ENCODE measurements at regions not wholly inside any gene's neighbourhood (a gene's known extent, or its start where the extent isn't known, plus 50 kb on each side); places are given as distances from the start of the nearest gene placed in this dataset.

DNA sequence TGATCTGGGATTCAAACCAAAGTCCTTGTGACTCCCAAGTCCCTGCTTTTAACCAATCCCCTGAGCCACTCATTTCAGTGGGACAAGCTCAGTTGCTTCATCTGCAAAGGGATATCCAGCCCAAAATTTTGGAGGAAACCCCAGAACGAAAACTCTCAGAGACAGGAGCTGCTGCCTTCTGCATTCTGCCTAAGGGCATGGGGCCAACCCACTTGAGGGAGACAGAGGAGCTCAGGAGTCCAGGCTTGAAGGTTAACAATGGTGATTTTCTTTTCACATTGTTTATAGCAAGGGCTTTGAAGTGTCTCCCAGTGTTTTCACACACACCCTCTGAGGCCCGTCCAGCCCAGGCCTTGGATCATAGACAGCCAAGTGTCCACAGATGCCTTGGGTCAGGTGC, 148.1 kb upstream of the CTTNBP2NL start:
- TF ChIP-seq, protein P1, sequence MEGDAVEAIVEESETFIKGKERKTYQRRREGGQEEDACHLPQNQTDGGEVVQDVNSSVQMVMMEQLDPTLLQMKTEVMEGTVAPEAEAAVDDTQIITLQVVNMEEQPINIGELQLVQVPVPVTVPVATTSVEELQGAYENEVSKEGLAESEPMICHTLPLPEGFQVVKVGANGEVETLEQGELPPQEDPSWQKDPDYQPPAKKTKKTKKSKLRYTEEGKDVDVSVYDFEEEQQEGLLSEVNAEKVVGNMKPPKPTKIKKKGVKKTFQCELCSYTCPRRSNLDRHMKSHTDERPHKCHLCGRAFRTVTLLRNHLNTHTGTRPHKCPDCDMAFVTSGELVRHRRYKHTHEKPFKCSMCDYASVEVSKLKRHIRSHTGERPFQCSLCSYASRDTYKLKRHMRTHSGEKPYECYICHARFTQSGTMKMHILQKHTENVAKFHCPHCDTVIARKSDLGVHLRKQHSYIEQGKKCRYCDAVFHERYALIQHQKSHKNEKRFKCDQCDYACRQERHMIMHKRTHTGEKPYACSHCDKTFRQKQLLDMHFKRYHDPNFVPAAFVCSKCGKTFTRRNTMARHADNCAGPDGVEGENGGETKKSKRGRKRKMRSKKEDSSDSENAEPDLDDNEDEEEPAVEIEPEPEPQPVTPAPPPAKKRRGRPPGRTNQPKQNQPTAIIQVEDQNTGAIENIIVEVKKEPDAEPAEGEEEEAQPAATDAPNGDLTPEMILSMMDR (conservative IDR thresholded peaks at IDR 0.05 in 1 of 2, IDR thresholded peaks at IDR 0.05 in 1 of 2; ENCODE audit: low read depth in 1 of 2, low read length in 2 of 2) = no peak
- no peak for TF ChIP-seq EZH2 (IDR thresholded peaks at IDR 0.05; ENCODE audit: low read length, missing control alignments)
- no peak for DNase-seq (ENCODE audit: low read depth in 2 of 2)
- Histone ChIP-seq H3K4me3 (replicated peaks in 1 of 4; ENCODE audit: control extremely low read depth in 1 of 4, insufficient read depth in 1 of 4, low read depth in 3 of 4, low read length in 4 of 4) (no peak overlapping the region), H3K27me3 (ENCODE audit: control insufficient read depth, insufficient read depth, low read length) (no peaks in the 10 kb centered on the region), H3K9ac (ENCODE audit: insufficient read depth, low read length) (no peak overlapping the region), H2AFZ (ENCODE audit: low read length) (no peak overlapping the region), H3K36me3 (ENCODE audit: control insufficient read depth, insufficient read depth, low read length) (no peaks in the 10 kb centered on the region), H3K4me1 (ENCODE audit: control insufficient read depth, extremely low read depth, insufficient read depth, low read length) (peaks cover 2% of the 10 kb centered on the region), H3K27ac (ENCODE audit: insufficient read depth, low read length) (no peak overlapping the region), H3K9me3 (ENCODE audit: control insufficient read depth, insufficient read depth, low read depth, low read length) (no peaks in the 10 kb centered on the region), H3K4me2 (ENCODE audit: extremely low read depth, insufficient read depth, low read length) (no peak overlapping the region), H3K79me2 (ENCODE audit: control insufficient read depth, insufficient read depth, low read length) (no peaks in the 10 kb centered on the region), H4K20me1 (ENCODE audit: control insufficient read depth, extremely low read depth, insufficient read depth, low read length) (no peaks in the 10 kb centered on the region)

DNA sequence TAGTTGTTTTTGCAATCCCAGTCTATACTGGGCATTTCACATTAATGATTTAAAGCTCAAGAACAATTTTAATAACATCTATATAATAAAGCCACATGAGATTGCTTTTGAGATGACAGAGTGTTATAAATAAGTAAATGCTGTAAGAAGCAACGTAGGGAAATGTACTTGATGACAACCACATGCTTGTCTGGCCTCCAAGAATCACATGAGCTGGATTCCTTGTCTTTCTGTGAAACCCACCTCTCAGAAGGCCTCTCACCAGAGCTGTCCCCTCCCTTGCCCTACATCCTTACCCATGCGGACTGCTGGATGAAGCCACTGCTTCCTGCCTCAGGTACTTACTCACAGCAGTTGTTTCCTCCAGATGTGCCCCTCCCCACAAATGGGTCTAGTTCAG, 145.1 kb upstream of the CTTNBP2NL start:
- TF ChIP-seq EZH2 (IDR thresholded peaks at IDR 0.05; ENCODE audit: low read length, missing control alignments) = no peak
- TF ChIP-seq, protein P1 (conservative IDR thresholded peaks at IDR 0.05 in 1 of 2, IDR thresholded peaks at IDR 0.05 in 1 of 2; ENCODE audit: low read depth in 1 of 2, low read length in 2 of 2) = no peak
- H3K4me3 ChIP-seq (replicated peaks in 1 of 4; ENCODE audit: control extremely low read depth in 1 of 4, insufficient read depth in 1 of 4, low read depth in 3 of 4, low read length in 4 of 4) = no peak overlapping the region
- H3K9ac ChIP-seq (ENCODE audit: insufficient read depth, low read length) = no peak overlapping the region
- no peaks in the 10 kb centered on the region for H3K9me3 ChIP-seq (ENCODE audit: control insufficient read depth, insufficient read depth, low read depth, low read length)
- peaks cover 2% of the 10 kb centered on the region for H3K4me1 ChIP-seq (ENCODE audit: control insufficient read depth, extremely low read depth, insufficient read depth, low read length)
- DNase-seq (ENCODE audit: low read depth in 2 of 2) = no peak
- H2AFZ ChIP-seq (ENCODE audit: low read length) = no peak overlapping the region
- H3K36me3 ChIP-seq (ENCODE audit: control insufficient read depth, insufficient read depth, low read length) = no peaks in the 10 kb centered on the region
- no peaks in the 10 kb centered on the region for H4K20me1 ChIP-seq (ENCODE audit: control insufficient read depth, extremely low read depth, insufficient read depth, low read length)
- H3K27me3 ChIP-seq (ENCODE audit: control insufficient read depth, insufficient read depth, low read length) = no peaks in the 10 kb centered on the region
- no peaks in the 10 kb centered on the region for H3K79me2 ChIP-seq (ENCODE audit: control insufficient read depth, insufficient read depth, low read length)
- H3K4me2 ChIP-seq (ENCODE audit: extremely low read depth, insufficient read depth, low read length) = no peak overlapping the region
- H3K27ac ChIP-seq (ENCODE audit: insufficient read depth, low read length) = no peak overlapping the region

DNA sequence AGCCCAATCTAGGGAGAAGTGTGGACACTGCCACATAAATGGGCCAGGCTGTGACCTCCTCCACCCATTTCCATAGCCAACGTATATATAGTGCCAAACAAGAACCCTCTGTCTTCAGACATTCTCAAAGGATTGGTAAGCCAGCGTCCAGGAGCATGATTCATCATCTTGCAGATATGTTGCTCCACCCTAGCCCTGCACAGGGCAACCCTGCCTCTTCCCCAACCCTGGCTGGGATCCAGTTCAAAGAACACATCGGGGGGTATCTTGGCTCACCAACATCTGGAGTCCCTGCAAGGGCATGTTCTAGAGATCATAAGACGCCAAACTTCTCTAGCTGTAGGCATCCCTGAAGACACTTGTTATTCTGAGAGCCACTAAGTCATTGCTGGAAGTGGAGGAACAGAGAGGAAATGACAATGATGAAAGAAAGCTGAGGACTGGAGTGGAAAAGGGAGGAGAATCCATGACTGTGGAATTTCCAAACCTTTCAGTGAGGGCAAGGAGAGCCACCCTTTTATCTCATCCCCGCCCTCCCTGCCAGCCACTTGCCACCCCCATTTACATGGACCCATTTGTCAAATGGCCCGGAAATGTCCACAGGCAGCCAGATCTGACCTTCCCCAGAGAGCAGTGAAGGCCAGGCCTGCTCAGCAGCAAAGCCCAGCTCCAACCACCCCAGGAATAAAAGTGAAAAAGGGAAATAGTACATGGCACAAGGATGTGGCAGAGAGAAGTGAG, 144.1 kb upstream of the CTTNBP2NL start:
- Histone ChIP-seq H3K9ac (ENCODE audit: insufficient read depth, low read length) (no peak overlapping the region), H3K79me2 (ENCODE audit: control insufficient read depth, insufficient read depth, low read length) (no peaks in the 10 kb centered on the region), H3K36me3 (ENCODE audit: control insufficient read depth, insufficient read depth, low read length) (no peaks in the 10 kb centered on the region), H2AFZ (ENCODE audit: low read length) (no peak overlapping the region), H4K20me1 (ENCODE audit: control insufficient read depth, extremely low read depth, insufficient read depth, low read length) (no peaks in the 10 kb centered on the region), H3K4me1 (ENCODE audit: control insufficient read depth, extremely low read depth, insufficient read depth, low read length) (peaks cover 2% of the 10 kb centered on the region), H3K4me2 (ENCODE audit: extremely low read depth, insufficient read depth, low read length) (no peak overlapping the region), H3K27me3 (ENCODE audit: control insufficient read depth, insufficient read depth, low read length) (no peaks in the 10 kb centered on the region), H3K9me3 (ENCODE audit: control insufficient read depth, insufficient read depth, low read depth, low read length) (no peaks in the 10 kb centered on the region), H3K4me3 (replicated peaks in 1 of 4; ENCODE audit: control extremely low read depth in 1 of 4, insufficient read depth in 1 of 4, low read depth in 3 of 4, low read length in 4 of 4) (no peak overlapping the region), H3K27ac (ENCODE audit: insufficient read depth, low read length) (no peak overlapping the region)
- TF ChIP-seq, protein P1 (conservative IDR thresholded peaks at IDR 0.05 in 1 of 2, IDR thresholded peaks at IDR 0.05 in 1 of 2; ENCODE audit: low read depth in 1 of 2, low read length in 2 of 2) = no peak
- no peak for TF ChIP-seq EZH2 (IDR thresholded peaks at IDR 0.05; ENCODE audit: low read length, missing control alignments)
- DNase-seq (ENCODE audit: low read depth in 2 of 2) = peak; percentile 29 to 59

All from fibroblast of lung (primary cell).